ENCODE measurements at regions not wholly inside any gene's neighbourhood (a gene's known extent, or its start where the extent isn't known, plus 50 kb on each side); places are given as distances from the start of the nearest gene placed in this dataset.

DNA sequence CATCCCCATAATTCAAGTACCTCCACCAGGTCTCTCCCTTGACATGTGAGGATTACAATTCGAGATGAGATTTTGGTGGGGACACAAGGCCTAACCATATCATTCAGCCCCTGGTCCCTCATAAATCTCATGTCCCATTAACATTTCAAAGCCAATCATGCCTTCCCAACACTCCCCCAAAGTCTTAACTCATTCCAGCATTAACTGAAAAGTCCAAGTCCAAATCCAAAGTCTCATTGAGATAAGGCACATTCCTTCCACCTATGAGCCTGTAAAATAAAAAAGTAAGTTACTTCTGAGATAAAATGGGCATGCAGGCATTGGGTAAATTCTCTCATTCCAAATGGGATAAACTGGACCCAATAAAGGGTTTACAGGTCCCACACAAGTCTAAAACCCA lies 849.7 kb downstream of the BCL11A start:
- DNase-seq: no peak

DNA sequence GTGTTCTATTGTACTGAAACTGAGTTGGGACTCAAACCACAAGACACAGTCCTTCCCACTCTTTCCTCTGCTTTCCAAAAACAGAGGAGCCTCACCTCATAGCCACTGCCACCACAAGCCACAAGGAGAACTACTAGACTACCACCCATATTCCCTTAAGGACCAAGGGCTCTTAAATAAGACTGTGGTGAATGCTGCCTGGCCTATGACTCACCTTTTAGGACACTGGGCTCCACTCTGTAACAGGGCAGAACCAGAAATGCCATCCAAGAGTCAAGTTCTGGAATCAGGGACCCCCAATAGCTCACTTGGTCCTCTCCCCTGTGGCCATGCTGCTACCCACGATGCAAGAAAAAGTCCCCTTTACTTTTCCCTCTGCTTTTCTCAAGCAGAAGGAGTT lies 851.4 kb downstream of the BCL11A start:
- no peak for DNase-seq

DNA sequence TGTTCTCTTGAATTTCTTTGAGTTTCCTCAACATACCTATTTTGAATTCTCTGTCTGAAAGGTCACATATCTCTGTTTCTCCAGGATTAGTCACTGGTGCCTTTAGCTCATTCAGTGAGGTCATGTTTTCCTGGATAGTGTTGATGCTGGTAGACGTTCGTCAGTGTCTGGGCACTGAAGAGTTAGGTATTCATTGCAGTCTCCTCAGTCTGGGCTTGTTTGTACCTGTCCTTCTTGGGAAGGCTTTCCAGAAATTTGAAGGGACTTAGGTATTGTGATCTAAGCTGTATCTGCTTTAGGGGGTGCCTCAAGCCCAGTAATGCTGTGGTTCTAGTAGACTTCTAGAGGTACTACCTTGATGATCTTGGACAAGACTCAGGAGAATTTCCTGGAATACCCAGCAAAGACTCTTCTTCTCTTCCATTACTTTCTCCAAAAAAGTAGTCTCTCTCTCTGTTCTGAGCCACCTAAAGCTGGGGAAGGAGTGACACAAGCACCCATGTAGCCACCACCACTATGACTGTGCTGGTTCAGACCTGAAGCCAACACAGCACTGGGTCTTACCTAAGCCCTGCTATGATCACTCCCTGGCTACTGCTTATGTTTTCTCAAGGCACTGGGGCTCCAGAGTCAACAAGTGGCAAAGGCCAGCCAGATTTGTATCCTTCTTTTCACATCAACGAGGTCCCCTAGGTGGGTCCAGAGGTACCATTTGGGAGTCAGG lies 852.0 kb downstream of the BCL11A start:
- no peak for DNase-seq

DNA sequence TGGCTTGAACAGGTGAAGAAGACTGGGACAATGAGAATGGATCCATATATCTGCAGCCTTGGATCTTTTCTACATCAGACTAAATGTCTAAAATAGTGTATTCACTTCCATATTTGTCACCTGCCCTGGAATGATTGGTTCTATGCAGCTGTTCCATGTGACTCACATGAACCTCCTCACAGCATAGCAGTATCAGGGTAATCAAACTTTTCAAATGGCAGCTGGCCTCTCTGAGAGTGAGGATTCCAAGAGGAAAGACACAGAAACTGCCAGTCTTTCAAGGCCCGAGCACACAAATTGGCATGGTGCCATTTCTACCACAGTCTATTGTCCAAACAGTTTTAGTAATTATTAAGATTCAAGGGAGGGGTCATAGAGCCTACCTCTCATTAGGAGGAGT lies 859.3 kb downstream of the BCL11A start:
- no peak for DNase-seq

DNA sequence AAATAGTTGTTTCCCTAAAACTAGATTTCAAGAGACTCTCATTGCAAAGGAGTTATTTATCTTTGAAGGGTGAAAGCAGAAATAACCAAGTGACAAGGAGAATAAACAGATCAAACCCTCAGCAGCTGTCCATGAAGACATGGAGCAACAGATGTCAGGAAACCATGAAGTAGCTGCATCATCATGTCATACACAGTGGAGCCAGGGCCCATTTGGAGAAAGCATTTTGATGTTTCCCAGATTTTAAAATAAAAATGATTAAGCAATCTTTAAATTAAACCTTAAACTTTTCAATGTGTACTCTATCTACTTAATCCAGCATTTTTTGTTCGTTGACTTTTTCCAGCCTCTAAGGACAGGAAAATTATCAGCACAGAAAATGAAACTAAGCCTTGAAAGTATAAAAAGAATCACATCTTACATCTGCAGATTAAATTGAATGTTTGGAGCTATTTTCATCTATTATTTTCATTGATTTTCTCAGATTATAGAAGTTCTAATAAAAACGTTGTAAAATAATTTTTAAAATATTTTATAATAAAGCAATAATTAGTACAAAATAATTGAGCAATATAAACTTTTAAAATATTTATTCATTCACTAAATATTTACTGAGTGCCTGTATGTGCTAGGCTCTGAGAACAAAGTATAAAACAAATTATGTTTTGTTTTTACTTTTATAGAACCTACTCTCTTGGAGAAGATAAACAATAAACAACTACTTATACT lies 860.1 kb downstream of the BCL11A start:
- DNase-seq: no peak

DNA sequence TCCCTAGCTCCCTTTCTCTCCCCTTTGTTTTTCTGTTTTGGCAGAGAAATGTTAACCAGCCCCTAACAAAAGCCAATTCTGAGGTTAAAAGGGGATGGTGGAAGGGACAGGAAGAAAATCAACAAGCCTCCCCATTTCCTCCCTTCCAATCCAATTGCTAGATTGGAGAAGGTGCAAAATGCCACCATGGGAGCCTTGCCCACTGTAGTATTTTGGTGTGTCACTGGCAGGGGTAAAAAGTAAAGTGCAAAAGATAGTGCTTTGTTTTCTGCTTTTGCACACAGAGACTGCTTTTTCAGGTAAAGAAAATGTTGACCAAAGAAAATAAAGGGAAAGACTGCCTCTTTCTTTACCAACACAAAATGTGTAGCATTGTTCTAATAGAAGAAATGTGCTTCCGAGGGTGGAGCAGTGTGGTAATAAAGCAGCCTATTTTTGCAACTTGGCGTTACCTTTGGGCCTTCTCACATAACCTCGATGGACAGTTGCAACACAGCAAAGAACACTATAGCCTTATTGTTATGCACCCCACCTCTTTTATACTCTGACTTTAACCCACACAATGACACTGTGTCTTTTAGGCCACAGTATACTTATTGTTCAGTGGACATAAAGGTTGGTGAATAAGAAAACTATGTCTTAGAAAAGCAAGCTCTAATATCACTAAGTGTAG lies 861.8 kb downstream of the BCL11A start:
- DNase-seq: no peak

DNA sequence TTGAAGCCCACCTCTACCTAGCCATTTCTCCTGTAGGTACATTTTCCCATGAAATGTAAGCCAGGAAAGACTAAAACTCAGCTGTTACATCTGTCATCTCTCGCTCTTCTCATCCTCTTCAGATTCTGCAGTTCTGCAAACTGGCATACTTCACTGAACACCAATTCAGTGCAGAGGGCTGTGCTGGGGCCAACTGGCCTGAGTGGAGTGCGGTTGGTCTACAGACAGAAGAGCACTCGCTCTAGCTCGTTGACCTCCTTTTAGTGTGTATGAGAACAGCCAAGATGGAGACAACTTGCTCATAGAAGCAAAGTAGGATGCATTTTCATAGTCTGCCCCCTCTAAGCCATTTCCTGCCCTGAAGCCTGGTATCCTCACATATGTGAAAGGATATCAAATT lies 862.6 kb downstream of the BCL11A start:
- DNase-seq: no peak

DNA sequence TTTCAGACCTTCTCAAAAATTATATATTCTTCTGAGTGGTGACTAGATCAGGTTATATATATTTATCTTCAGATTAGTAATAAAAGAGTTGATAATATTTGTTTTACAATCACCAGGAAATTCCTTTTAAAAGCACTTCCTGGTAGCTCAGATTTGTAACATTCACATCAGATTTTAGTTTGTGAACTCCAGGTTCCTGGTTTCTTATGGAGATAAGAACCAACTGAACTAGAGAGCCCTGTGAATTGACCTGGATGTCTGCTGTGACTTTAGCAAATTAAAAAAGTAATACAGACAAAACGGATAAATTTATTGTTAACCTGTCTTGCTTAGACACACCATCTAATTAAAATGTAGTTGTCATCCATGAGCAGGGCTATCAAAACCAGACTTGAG lies 868.7 kb downstream of the BCL11A start:
- DNase-seq: no peak

DNA sequence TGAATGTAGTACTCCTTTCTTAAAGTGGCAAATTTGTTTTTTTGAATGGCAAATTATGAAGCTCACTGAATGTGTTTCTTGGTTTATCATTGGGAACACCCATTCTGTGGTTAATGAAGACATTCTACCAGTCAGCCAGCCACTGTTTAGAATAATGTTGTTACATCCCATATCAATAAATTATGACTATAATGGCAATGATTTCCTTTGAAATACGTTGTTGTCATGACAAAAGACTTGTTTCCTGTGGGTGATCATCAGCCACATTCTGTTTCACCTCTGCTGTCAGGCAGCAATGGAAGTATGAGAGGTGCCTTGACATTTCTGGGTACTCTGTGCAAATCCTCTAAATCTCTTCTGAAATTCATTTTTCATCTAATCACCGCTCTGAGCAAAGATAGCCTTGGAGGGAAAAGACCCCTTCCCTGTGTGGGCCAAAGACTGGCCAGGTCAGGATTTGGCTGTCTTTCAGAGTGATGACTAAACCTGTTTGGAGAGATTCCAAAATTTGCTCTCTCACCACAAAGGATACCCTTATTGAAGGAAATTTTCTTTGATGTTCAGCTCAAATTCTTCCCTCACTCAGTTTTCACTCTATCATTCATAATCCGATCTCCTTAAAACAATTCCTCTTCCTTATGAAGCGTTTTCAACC lies 869.2 kb downstream of the BCL11A start:
- DNase-seq: no peak

DNA sequence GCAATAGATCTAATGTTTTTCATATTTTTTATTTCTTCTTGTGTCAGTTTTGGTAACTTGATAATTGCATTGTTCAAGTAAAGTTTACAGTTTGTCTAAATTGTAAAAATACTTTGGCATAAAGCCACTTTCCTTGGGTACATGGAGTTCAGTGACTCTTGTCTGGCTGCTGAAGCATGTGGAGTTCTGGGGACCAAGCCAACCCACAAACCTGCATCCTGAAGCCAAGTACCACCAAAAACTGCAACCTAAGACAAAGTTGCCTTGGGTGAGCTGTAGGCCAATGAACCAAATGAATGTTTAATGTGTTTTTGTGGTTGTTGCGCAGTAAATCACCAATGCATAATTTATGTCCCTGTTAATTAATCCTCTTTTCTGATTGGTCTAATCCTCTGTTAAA lies 872.6 kb downstream of the BCL11A start:
- DNase-seq: no peak

DNA sequence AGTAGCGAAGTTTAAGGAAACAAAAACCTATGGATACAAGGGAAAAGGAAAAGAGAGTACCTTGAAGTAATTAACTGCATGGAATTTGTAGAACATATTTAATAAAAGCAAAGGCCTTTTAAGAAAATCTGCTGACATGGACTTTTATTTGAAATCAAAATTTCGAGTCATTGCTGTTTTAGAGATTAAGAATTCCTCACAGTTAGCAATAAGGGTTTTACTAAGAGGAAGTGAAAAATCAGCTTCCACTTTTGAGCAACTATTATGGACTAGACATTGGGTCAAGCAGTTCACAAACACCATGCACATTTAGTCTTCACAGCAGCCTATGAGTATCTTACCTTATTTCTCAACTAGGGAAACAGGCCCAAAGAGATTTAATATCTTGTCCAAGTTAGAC lies 876.3 kb downstream of the BCL11A start:
- DNase-seq: no peak

DNA sequence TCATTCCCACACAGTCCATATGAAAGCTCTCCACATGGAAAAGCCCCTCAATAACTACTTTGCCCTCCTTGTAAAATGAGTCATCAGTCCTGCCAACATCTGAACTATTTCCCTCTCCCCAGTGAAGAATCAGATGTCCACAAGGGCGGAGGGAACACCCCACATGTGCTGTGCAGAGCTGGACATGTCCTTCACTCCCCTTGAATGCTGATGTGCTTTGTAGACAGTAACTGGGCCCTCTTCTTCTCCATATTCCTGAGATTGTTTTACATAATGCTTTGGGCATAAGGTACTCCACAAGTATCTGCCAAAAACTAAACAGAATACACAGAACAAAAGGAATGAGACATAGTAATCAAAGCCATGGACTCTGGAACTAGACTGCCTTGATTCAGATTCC lies 879.4 kb downstream of the BCL11A start:
- no peak for DNase-seq

DNA sequence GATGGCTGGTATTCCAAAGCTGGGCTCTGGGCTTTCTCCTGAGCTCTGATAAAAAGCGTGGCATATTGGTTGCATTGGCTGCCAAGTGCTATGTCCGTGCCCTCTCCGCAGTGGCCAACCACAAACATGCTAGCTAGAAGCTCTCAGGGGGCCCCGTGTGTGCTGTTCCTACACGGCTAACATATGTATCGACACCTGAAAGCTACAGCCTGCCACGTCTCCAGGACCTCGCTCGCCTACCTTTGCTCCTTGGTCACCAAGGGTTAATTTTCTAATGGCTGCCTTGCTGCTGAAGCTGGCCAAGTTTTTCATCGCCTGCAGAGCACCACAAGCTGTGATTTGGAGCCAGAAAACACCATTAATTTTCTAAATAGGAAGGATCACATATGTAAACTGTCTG lies 888.4 kb downstream of the BCL11A start:
- no peak for DNase-seq

DNA sequence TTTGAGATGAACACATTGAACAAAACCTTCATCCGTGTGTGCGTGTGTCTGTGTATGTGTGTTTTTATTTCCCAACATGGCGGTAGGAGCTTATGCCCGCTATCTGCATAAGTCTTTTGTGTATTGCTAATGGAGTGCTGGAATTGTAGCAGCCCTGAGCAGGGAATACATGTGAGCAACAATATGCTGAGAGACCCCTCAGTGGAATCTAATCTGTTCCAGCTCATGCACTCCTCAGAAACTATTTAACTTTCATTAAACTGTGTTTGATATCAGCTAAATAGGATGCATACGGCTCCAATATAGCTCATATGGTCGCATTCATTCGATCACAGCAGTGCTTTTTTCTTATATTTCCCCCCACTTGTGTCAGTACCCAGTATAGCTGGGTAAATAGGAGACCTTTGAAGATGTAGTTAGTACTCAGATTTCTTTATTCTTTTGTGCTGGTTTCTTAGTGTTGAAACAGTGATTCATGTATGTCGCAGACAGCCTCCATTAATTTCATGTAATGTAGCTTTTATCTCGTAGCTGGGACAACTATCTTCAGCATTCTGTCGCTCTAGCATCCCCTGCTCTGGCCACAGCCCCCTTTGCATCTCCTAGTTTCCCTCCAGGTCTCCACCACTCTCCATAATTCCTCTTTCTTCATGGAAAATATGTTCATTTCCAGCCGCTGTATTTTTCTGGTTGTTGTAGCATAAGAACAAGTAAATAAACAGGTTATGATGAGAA lies 891.2 kb downstream of the BCL11A start:
- no peak for DNase-seq

DNA sequence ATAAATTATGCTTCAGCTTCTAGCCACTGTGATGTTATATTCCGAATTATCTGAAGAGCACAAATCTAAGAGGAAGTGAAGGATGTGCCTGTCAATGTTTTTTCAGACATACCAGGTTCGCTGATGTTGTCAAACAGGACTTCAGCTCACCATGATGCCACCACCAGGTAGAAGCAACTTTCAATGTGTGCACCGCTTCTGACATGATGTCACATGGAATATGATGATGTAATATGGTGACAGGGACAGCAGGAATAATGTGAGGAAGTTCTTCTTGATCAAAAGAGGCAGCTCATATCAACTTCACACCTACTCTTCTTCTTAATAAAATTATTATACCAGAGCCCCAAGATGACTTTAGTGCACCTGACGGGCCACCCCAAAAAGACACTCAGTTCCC lies 893.2 kb downstream of the BCL11A start:
- no peak for DNase-seq

DNA sequence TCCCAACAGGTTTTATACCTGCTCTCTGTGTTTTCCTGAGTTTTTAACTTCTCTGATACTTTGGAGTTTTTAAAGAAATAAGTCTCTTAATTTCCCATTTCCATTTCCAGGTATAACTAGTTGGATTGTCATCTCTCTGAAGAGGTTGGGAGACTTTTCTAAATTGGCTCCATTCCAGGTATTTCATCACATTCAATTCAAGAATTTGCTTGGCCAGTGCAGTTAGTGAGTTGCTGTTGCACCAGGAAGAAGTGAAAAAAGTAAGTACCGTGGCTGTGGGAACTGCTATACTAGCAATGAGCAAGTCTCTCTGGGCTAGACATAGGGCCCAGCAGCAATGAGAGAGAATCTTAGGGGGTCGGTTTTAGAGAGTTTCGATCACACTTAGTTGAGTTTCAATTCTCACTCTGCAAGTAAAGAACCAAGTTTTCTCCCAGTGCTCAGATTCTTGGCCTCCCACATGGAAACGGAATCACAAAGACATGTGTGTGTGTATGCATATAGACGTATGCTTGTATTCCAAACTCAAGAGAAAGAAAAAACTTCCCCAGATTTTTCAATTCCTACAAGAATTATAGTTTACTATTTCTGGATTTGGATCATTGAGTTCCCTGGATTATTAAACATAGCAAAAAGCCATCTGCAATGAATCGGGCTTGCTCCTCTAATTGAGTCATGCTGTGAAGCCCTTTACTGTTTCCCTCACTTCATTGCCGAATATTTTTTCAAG lies 894.4 kb downstream of the BCL11A start:
- no peak for DNase-seq

DNA sequence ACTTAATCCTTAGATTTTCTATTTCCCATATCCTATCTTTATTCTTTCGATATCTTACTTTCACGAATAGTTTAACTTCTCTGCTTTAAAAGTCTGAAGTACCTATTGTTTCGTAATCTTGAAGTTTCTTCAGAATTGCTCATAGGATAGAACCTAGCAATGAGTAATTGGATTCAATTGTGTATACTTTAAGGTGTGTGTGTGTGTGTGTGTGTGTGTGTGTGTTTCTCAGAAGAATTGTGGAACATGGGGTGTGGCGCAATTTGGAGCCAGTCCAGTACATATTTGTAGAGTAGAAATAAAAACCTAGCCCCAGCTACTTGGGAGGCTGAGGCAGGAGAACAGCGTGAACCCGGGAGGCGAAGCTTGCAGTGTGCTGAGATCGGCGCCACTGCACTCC lies 897.6 kb downstream of the BCL11A start:
- DNase-seq: no peak

DNA sequence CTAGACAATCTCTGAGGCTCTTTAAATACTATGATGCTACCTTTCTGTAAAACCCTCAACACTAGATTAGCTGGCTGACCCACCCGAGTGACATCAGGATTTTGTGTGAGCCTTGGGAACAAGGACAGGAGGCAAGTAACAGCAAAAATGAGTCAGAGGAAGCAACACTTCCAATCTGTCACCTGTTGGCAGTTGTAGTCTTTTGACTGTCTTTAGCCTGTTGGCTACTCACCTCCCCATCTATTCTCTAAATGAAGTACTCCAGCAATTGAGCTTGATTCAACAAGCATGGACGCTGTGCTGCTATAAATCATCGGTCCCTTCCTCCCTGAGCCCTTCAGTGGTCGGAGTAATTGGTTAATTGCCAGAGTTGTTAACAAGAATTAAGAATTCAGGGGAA lies 898.7 kb downstream of the BCL11A start:
- DNase-seq: no peak

DNA sequence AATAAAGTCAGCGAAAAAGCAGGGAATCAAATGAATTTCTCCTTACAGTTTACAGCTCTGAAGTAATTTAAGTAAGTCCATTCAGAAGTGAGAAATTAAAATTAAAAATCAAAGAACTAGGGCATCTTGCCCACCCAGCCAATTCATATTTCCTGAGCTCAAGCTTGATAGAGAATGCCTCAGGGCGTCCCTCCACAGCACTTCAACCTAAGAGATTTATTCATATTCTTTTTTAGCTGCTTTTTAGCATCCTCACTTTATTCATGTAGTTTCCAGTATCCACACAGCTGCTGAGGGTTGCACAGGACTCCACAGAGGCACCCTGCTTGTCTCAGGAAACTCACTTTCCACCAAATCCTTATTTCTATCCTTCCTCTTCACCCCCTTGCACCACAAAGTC lies 900.3 kb downstream of the BCL11A start:
- DNase-seq: no peak

DNA sequence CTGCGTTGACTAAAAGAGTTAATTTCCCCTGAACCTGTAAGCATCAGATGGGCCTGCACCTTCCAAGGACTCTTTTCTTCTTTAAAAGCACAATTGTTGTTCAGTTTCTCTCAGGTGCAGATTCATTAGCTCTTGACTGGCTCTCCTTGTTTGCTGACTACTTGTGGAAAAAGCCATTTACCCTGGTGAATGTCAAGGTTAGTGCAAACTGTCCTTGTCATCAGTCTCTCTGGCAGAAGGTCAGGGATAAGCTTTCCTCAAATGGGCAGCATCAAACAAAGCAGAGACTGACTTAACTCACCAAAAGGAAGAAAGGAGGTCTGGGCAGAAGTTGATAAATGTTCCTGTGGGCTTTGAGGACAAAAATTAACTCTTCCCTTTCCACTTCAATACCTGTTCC lies 922.7 kb downstream of the BCL11A start:
- DNase-seq: no peak

DNA sequence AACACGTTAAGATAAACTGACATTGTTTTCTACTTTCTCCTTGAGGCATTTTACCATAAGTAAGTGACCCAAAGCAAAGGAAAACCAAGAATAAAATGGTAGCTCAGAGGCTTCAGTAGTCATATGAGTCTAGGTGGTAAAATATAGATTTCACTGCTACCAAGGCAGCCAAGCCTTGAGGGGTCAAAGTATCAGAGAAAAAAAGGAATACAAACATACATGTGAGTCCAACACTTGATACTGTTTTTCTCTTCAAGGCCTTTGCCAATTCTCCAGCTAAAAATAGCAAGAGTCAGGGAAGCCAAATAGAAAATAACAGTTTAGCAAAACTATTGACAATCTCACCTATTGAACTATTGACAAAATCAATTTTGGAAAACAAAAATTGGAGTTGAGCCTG lies 925.9 kb downstream of the BCL11A start:
- DNase-seq: no peak

DNA sequence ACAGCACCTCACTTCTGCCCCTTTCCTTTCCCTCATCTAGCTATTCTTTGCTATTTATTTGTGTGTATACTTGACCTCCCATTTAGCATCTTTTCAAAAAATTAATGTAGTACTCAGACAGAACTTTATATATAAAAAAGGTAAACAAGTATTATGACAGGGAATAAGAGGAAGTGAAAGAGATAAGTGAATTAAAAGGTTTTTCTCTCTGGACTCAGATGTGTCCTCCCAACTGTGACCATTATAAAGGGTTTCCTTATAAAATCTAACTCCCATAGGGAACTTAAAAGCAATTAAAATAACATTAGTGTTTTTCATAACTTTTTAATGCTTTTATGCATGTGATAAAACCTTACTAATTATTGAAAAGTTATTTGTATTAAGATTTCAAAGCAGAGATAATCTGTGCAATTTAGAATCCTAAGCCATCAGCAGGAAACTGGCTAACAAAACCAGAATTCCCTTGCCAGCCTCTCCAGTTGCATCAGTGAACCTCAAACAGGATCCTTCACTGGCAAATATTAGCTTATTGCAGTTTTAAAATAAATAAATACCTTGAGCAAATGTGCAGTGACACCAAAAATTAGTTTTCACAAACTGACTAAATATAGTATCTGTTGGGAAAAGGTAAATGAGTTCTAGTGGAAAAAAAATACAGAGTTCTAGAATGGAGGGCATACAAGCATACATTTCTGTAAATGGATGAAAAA lies 930.7 kb downstream of the BCL11A start:
- DNase-seq: no peak

All from CD4-positive, alpha-beta T cell treated with Interleukin-12 subunit alpha and Interleukin-12 subunit beta, for 1 hour (primary cell).